Chondrocyte (in vitro differentiated cells): ENCODE measurements at regions not wholly inside any gene's neighbourhood (a gene's known extent, or its start where the extent isn't known, plus 50 kb on each side); places are given as distances from the start of the nearest gene placed in this dataset.
"Not testable (repeated sequence)": the region's sequence is repeated elsewhere in the genome, so short reads cannot be mapped to it uniquely, and the experiment has no call there.

Experiments used
- DNase-seq: peaks from one replicate; pipeline ENCODE4 v3.0.0; 2021; ENCODE audit warnings: mixed read lengths, low spot score
- H3K27ac Mint-ChIP-seq: one replicate; pipeline ENCODE4 v1.8.0; 2021; ENCODE audit warnings: mild to moderate bottlenecking, moderate library complexity, mixed read lengths; ENCODE audit not compliant: unreplicated experiment
- H3K27me3 Mint-ChIP-seq: 2 replicates; pipeline ENCODE4 v1.8.0; 2021; ENCODE audit warnings: low read depth, mixed read lengths
- H3K36me3 Mint-ChIP-seq: 2 replicates; pipeline ENCODE4 v1.8.0; 2021; ENCODE audit warnings: low read depth, mixed read lengths
- H3K4me1 Mint-ChIP-seq: 2 replicates; pipeline ENCODE4 v1.8.0; 2021; ENCODE audit warnings: low read depth, mild to moderate bottlenecking, mixed read lengths
- H3K4me3 Mint-ChIP-seq: one replicate; pipeline ENCODE4 v1.8.0; 2021; ENCODE audit warnings: mild to moderate bottlenecking, moderate library complexity, mixed read lengths; ENCODE audit not compliant: unreplicated experiment
- H3K9me3 Mint-ChIP-seq: 2 replicates; pipeline ENCODE4 v1.8.0; 2021; ENCODE audit warnings: low read depth, mixed read lengths
- TF ChIP-seq, protein P1 (sequence below): fragments of 200-600 bp; sonication (generic); IDR thresholded peaks from 2 replicates; pipeline ENCODE4 v1.5.0; 2021; ENCODE audit warnings: antibody characterized with exemption, mild to moderate bottlenecking, moderate library complexity

DNA sequence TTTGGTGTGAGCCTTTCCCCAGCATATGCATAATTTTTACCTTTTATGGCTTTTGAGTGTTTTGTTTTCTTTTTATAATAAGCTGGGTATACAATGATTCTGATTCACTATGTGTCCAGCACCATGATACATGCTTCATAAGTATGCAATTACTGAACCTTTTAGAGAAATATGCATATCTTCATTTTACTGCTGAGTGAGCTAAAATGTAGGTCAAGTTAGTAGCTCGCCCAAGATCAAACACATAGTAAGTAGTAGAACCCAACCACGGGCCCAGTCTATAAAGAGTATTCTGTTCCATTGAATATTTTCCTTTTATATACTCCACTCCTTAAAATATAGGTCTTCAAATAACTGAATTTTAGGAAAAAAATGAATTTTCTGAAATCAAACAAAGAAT, 362.4 kb upstream of the HTR2C start:
- TF ChIP-seq, protein P1, sequence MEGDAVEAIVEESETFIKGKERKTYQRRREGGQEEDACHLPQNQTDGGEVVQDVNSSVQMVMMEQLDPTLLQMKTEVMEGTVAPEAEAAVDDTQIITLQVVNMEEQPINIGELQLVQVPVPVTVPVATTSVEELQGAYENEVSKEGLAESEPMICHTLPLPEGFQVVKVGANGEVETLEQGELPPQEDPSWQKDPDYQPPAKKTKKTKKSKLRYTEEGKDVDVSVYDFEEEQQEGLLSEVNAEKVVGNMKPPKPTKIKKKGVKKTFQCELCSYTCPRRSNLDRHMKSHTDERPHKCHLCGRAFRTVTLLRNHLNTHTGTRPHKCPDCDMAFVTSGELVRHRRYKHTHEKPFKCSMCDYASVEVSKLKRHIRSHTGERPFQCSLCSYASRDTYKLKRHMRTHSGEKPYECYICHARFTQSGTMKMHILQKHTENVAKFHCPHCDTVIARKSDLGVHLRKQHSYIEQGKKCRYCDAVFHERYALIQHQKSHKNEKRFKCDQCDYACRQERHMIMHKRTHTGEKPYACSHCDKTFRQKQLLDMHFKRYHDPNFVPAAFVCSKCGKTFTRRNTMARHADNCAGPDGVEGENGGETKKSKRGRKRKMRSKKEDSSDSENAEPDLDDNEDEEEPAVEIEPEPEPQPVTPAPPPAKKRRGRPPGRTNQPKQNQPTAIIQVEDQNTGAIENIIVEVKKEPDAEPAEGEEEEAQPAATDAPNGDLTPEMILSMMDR: no peak
- Mint-ChIP-seq H3K36me3 (no peaks in the 10 kb centered on the region), H3K4me3 (no peak overlapping the region), H3K4me1 (no peaks in the 10 kb centered on the region), H3K27me3 (peaks cover 4% of the 10 kb centered on the region), H3K27ac (no peak overlapping the region), H3K9me3 (no peaks in the 10 kb centered on the region)
- DNase-seq: no peak

DNA sequence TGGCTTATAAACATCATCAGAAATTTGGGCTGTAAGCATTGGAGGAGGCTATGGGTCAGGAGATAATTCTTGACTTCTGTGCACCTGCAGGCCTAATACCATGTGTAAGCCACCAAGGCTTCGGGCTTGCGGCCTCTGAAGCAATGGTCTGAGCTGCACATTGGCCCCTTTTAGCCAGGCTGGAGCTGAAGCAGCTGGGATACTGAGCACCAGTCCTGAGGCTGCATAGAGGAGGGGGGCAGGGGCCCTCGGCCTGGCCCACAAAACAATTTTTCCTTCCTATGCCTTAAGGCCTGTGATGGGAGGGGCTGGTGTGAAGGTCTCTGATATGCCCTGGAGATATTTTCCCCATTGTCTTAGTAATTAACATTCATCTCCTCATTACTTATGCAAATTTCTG, 373.0 kb upstream of the HTR2C start:
- H3K27ac Mint-ChIP-seq: no peak overlapping the region
- no peak for DNase-seq
- H3K9me3 Mint-ChIP-seq: no peaks in the 10 kb centered on the region
- no peak overlapping the region for H3K4me3 Mint-ChIP-seq
- H3K27me3 Mint-ChIP-seq: no peaks in the 10 kb centered on the region
- no peaks in the 10 kb centered on the region for H3K4me1 Mint-ChIP-seq
- TF ChIP-seq, protein P1: no peak
- H3K36me3 Mint-ChIP-seq: no peaks in the 10 kb centered on the region

DNA sequence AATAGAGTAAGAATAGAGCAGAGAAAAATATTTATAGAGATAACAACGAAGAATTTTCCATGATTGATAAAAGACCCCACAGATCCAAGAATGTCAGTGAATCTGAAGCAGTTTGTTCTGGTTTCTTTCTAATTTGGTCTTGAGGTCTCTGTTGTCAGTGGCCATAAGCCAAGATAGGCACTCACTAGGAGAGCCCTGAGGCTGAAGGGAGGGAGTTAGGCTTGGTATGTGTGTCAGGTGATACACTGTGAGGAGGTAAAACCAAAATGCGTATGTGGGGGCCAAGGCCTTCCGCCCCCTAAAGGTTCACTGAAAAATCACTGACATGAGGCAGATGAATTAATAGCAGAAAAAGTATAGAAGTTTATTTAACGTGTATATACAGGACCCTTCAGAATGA, 382.3 kb upstream of the HTR2C start:
- H3K36me3 Mint-ChIP-seq: no peaks in the 10 kb centered on the region

GRCh38 chrX:114181195-114181594, 402.7 kb upstream of the HTR2C start:
- Mint-ChIP-seq H3K4me1 (no peaks in the 10 kb centered on the region), H3K27me3 (peaks cover 12% of the 10 kb centered on the region), H3K9me3 (peaks cover 14% of the 10 kb centered on the region), H3K36me3 (peaks cover 3% of the 10 kb centered on the region), H3K27ac (no peak overlapping the region), H3K4me3 (no peak overlapping the region)
- TF ChIP-seq, protein P1: no peak
- no peak for DNase-seq

More for the DNA sequence above, 382.3 kb upstream of the HTR2C start:
- no peaks in the 10 kb centered on the region for H3K9me3 Mint-ChIP-seq
- no peak overlapping the region for H3K4me3 Mint-ChIP-seq
- TF ChIP-seq, protein P1: no peak
- DNase-seq: no peak
- H3K4me1 Mint-ChIP-seq: peaks cover 9% of the 10 kb centered on the region
- H3K27me3 Mint-ChIP-seq: peaks cover 4% of the 10 kb centered on the region
- H3K27ac Mint-ChIP-seq: no peak overlapping the region

- Mint-ChIP-seq H3K27ac (no peak overlapping the region), H3K4me3 (no peak overlapping the region), H3K4me1 (no peaks in the 10 kb centered on the region), H3K36me3 (no peaks in the 10 kb centered on the region), H3K9me3 (no peaks in the 10 kb centered on the region), H3K27me3 (peaks cover 18% of the 10 kb centered on the region)
- no peak for DNase-seq
- TF ChIP-seq, protein P1: no peak
Observed at GRCh38 chrX:114178126-114178525, 405.8 kb upstream of the HTR2C start.

DNA sequence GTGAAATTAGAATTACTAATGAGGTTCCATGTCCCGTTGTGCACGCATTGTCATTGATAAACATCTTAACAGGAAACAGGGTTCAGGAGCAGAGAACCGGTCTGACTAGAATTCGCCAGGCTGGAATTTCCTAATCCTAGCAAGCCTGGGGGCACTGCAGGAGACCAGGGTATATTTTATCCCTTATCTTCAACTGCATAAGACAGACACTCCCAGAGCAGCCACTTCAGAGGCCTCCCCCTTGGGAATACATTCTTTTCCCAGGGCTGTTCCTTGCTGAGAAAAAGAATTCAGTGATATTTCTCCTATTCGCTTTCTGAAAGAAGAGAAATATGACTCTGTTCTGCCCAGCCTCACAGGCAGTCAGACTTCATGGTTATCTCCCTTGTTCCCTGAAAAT, 416.6 kb upstream of the HTR2C start:
- not testable (repeated sequence) for H3K4me1 Mint-ChIP-seq, H3K27me3 Mint-ChIP-seq, DNase-seq, H3K36me3 Mint-ChIP-seq, H3K4me3 Mint-ChIP-seq, H3K27ac Mint-ChIP-seq
- H3K9me3 Mint-ChIP-seq: peaks cover 13% of the 10 kb centered on the region
